ENCODE measurements at regions not wholly inside any gene's neighbourhood (a gene's known extent, or its start where the extent isn't known, plus 50 kb on each side); places are given as distances from the start of the nearest gene placed in this dataset.
"Not testable (repeated sequence)": the region's sequence is repeated elsewhere in the genome, so short reads cannot be mapped to it uniquely, and the experiment has no call there.

DNA sequence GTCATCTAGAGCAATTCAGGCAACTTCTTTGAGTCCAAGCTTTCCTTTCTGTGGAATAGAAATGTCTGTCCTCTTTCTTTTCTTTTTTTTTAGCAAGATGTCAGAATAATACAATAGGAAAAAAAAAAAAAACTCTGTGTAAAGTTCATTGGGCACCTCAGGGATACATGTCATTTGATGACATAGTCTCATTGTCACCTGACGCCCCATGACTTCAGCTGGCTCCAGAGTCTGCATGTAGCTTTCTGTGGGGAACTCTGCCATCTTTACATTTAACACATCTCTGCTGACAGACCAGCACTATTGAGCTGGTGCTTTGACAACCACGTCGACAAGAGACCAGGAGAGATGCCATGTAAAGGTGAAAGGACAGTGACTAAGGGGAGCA lies 172.5 kb upstream of the KLF7 start:
- TF ChIP-seq, protein P1, sequence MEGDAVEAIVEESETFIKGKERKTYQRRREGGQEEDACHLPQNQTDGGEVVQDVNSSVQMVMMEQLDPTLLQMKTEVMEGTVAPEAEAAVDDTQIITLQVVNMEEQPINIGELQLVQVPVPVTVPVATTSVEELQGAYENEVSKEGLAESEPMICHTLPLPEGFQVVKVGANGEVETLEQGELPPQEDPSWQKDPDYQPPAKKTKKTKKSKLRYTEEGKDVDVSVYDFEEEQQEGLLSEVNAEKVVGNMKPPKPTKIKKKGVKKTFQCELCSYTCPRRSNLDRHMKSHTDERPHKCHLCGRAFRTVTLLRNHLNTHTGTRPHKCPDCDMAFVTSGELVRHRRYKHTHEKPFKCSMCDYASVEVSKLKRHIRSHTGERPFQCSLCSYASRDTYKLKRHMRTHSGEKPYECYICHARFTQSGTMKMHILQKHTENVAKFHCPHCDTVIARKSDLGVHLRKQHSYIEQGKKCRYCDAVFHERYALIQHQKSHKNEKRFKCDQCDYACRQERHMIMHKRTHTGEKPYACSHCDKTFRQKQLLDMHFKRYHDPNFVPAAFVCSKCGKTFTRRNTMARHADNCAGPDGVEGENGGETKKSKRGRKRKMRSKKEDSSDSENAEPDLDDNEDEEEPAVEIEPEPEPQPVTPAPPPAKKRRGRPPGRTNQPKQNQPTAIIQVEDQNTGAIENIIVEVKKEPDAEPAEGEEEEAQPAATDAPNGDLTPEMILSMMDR (IDR thresholded peaks at IDR 0.05; ENCODE audit: low read depth, low read length, missing control alignments) = no peak
- no peak for DNase-seq (ENCODE audit: extremely low read depth, low read depth)
- H3K4me3 ChIP-seq (replicated peaks; ENCODE audit: low read depth, low read length) = no peak overlapping the region

DNA sequence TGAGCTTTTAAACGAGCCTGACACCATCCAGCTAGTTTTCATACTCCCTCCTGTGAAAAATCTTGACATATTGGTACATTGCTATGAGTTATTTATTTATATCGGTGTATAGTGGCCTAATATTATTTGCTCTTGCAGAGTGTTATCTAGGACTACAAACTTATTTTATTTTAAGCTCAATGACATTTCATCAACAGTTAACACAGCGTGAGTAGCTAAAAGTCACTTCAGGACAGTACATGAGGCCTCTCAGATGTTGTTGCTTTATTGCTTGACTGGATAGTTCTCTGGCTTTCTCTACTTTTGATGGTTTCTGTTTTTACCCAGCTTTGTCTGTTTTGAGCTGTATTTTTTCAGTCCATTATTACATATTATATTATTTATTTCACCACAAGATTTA lies 172.9 kb upstream of the KLF7 start:
- DNase-seq (ENCODE audit: extremely low read depth, low read depth) = no peak
- TF ChIP-seq, protein P1 (IDR thresholded peaks at IDR 0.05; ENCODE audit: low read depth, low read length, missing control alignments) = no peak

DNA sequence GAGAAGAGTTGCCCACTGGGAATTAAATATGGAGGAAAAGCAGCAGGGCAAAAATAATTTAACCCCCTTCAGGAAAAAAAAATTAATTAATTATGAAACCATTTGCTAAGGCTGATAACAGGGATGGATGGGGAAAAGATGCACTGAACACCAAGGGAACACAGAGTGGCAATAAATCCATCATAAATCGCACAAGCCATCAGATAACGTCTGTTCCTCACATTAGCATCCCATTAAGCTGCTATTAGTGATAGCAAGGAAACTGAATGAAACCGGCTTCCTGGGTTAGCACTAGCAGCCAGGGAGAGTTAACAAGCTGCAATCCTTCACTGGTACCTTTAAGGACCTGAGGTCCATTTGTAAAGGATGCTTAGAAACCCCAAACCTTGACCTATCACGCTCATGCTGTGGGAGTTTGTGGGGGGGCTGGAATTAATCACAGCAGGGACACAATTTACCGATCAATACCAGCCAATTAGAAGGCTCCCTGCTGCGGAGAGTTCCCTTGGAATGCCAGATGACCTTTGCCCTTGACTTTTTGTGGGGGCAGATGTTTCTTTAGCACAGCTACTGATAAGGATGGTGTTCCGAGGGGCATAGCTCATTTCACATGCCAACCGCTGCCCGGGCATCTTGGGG lies 175.5 kb upstream of the KLF7 start:
- H3K4me3 ChIP-seq (replicated peaks; ENCODE audit: low read depth, low read length) = no peak overlapping the region
- no peak for DNase-seq (ENCODE audit: extremely low read depth, low read depth)
- TF ChIP-seq, protein P1 (IDR thresholded peaks at IDR 0.05; ENCODE audit: low read depth, low read length, missing control alignments) = no peak

More for the DNA sequence above, 172.9 kb upstream of the KLF7 start:
- H3K4me3 ChIP-seq (replicated peaks; ENCODE audit: low read depth, low read length) = no peak overlapping the region

DNA sequence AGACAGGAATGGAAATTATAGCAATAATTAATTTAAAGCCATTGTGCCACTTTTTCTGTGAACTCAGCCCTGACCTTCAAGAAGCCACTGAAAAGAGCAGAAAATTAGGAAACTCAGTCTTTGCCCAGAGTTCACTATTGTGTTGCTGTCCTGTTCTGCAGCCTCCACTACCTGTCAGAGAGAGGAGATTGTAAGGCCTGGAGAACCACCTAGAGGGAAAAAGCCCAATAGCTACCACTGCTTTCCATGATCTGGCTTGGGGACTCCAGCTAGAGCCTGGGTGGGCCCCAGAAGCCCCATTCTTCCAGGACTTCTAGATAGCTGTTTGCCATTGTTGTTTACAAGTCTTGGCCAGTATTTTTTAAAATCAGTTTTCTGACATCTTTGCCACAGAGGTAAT lies 176.1 kb upstream of the KLF7 start:
- no peak for DNase-seq (ENCODE audit: extremely low read depth, low read depth)
- H3K4me3 ChIP-seq (replicated peaks; ENCODE audit: low read depth, low read length) = no peak overlapping the region
- TF ChIP-seq, protein P1 (IDR thresholded peaks at IDR 0.05; ENCODE audit: low read depth, low read length, missing control alignments) = no peak

DNA sequence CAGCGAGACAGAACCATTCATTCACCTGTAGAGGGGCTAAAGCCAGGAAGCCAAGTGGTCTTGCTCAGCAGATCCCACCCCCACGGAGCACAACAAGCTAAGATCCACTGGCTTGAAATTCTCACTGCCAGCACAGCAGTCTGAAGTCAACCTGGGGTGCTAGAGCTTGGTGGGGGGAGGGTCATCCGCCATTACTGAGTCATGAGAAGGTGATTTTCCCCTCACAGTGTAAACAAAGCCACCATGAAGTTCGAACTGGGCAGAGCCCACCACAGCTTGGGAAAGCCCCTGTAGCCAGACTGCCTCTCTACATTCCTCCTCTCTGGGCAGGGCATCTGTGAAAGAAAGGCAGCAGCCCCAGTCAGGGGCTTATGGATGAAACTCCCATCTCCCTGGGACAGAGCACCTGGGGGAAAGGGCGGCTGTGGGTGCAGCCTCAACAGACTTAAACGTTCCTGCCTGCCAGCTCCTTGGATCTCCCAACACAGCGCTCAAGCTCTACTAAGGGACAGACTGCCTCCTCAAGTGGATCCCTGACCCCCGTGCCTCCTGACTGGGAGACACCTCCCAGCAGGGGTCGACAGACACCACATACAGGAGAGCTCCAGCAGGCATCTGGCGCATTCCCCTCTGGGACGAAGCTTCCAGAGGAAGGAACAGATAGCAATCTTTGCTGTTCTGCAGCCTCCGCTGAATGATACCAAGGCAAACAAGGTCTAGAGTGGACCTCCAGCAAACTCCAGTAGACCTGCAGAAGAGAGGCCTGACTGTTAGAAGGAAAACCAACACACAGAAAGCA lies 179.0 kb upstream of the KLF7 start:
- H3K4me3 ChIP-seq (replicated peaks; ENCODE audit: low read depth, low read length); DNase-seq (ENCODE audit: extremely low read depth, low read depth): not testable (repeated sequence)

DNA sequence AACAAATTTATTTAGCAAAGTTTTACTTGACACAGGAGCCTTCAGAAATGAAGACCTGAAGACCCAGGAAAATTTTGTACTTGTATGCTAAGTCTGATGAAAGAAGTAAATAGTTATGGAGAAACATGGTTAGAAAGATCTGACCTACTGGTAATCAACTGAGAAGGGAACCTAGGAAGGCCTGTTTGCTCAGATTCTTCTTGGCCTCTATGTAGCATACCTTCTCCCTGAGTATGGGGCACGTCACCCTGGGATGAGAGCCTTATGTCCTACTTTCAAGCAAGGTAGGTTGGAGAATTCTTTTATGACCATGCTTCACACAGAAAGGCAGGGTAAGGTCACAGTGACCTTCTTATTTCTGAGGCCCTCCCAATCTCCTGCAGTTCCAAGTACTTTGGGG lies 178.6 kb upstream of the CREB1 start:
- DNase-seq (ENCODE audit: extremely low read depth, low read depth) = no peak
- TF ChIP-seq, protein P1 (IDR thresholded peaks at IDR 0.05; ENCODE audit: low read depth, low read length, missing control alignments) = no peak
- H3K4me3 ChIP-seq (replicated peaks; ENCODE audit: low read depth, low read length) = no peak overlapping the region

DNA sequence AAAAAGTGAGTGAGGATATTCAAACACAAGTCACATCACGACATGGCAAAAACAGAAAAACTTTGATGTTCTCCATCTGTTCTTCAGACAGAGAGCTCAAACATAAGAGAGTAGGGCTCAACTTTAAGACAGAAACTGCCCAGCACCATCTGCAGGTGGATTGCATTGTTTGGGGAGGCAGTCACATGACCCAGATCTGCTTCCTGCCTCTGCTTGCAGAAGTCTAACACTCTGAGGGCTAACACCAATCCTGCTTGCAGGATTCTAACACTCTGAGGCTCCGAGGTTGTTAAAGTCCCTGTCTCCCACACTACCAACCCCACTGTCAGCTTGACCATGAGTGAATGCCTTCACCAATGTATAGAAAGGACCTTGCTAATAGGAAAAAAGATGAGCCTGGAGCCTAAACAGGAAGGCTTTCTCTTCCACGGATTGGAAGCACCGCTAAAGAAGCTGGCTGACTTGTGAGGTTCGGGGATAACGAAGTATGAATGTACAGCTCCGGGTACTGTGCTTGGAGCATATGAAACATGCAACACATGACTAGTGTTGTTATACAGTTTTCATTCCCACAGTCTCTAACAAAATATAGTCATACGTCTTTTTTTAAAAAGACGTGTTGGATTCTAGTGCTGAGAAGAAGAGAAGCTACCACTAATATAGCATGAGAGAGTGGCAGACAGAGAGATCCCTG lies 176.6 kb upstream of the CREB1 start:
- H3K4me3 ChIP-seq (replicated peaks; ENCODE audit: low read depth, low read length) = no peak overlapping the region
- DNase-seq (ENCODE audit: extremely low read depth, low read depth) = peak; percentile 11
- TF ChIP-seq, protein P1 (IDR thresholded peaks at IDR 0.05; ENCODE audit: low read depth, low read length, missing control alignments) = no peak

Data from HFF-Myc (cell line).